ENCODE measurements at regions not wholly inside any gene's neighbourhood (a gene's known extent, or its start where the extent isn't known, plus 50 kb on each side); places are given as distances from the start of the nearest gene placed in this dataset.

- DNase-seq (ENCODE audit: low read depth in 3 of 3), result no peak
Observed at GRCh38 chr5:152271420-152271819, 133.7 kb downstream of the NMUR2 start.

- DNase-seq (ENCODE audit: low read depth in 3 of 3), result no peak
Observed at GRCh38 chr5:152270096-152270495, 135.0 kb downstream of the NMUR2 start.

- no peak for DNase-seq (ENCODE audit: low read depth in 3 of 3)
Observed at GRCh38 chr5:152269533-152269932, 135.5 kb downstream of the NMUR2 start.

- no peak for DNase-seq (ENCODE audit: low read depth in 3 of 3)
Observed at GRCh38 chr5:152264645-152265254, 140.3 kb downstream of the NMUR2 start.

GRCh38 chr5:152262667-152263066 is 142.4 kb downstream of the NMUR2 start:
- no peak for DNase-seq (ENCODE audit: low read depth in 3 of 3)

- no peak for DNase-seq (ENCODE audit: low read depth in 3 of 3)
Observed at GRCh38 chr5:152260940-152261339, 144.1 kb downstream of the NMUR2 start.

GRCh38 chr5:152259702-152260101 is 145.4 kb downstream of the NMUR2 start:
- no peak for DNase-seq (ENCODE audit: low read depth in 3 of 3)

- no peak for DNase-seq (ENCODE audit: low read depth in 3 of 3)
Observed at GRCh38 chr5:152256580-152256979, 148.5 kb downstream of the NMUR2 start.

- no peak for DNase-seq (ENCODE audit: low read depth in 3 of 3)
Observed at GRCh38 chr5:152255411-152255810, 149.7 kb downstream of the NMUR2 start.

GRCh38 chr5:152247850-152248385 is 157.2 kb downstream of the NMUR2 start:
- no peak for DNase-seq (ENCODE audit: low read depth in 3 of 3)

- DNase-seq (ENCODE audit: low read depth in 3 of 3), result no peak
Observed at GRCh38 chr5:152246401-152246800, 158.7 kb downstream of the NMUR2 start.

- DNase-seq (ENCODE audit: low read depth in 3 of 3), result no peak
Observed at GRCh38 chr5:152237531-152237930, 167.5 kb downstream of the NMUR2 start.

GRCh38 chr5:152226191-152226590 is 178.9 kb downstream of the NMUR2 start:
- DNase-seq (ENCODE audit: low read depth in 3 of 3), result no peak

- no peak for DNase-seq (ENCODE audit: low read depth in 3 of 3)
Observed at GRCh38 chr5:152221721-152222629, 183.1 kb downstream of the NMUR2 start.

GRCh38 chr5:152218694-152219093 is 186.4 kb downstream of the NMUR2 start:
- no peak for DNase-seq (ENCODE audit: low read depth in 3 of 3)

GRCh38 chr5:152205804-152206203 is 199.3 kb downstream of the NMUR2 start:
- no peak for DNase-seq (ENCODE audit: low read depth in 3 of 3)

- no peak for DNase-seq (ENCODE audit: low read depth in 3 of 3)
Observed at GRCh38 chr5:152202321-152202720, 202.8 kb downstream of the NMUR2 start.

- no peak for DNase-seq (ENCODE audit: low read depth in 3 of 3)
Observed at GRCh38 chr5:152193391-152194107, 211.5 kb downstream of the NMUR2 start.

- DNase-seq (ENCODE audit: low read depth in 3 of 3), result no peak
Observed at GRCh38 chr5:152188251-152188650, 216.8 kb downstream of the NMUR2 start.

GRCh38 chr5:152187668-152188067 is 217.4 kb downstream of the NMUR2 start:
- DNase-seq (ENCODE audit: low read depth in 3 of 3), result no peak

GRCh38 chr5:152185547-152186245 is 219.4 kb downstream of the NMUR2 start:
- no peak for DNase-seq (ENCODE audit: low read depth in 3 of 3)

GRCh38 chr5:152184266-152184665 is 220.8 kb downstream of the NMUR2 start:
- DNase-seq (ENCODE audit: low read depth in 3 of 3), result no peak
